Middle frontal gyrus (tissue), 1 donor: ENCODE measurements at regions not wholly inside any gene's neighbourhood (a gene's known extent, or its start where the extent isn't known, plus 50 kb on each side); places are given as distances from the start of the nearest gene placed in this dataset.
"Not testable (repeated sequence)": the region's sequence is repeated elsewhere in the genome, so short reads cannot be mapped to it uniquely, and the experiment has no call there.

Source experiments
- DNase-seq: peaks from one replicate; pipeline ENCODE4 v3.0.0-alpha.2; 2015; ENCODE audit warnings: low spot score; ENCODE audit errors: extremely low spot score

DNA sequence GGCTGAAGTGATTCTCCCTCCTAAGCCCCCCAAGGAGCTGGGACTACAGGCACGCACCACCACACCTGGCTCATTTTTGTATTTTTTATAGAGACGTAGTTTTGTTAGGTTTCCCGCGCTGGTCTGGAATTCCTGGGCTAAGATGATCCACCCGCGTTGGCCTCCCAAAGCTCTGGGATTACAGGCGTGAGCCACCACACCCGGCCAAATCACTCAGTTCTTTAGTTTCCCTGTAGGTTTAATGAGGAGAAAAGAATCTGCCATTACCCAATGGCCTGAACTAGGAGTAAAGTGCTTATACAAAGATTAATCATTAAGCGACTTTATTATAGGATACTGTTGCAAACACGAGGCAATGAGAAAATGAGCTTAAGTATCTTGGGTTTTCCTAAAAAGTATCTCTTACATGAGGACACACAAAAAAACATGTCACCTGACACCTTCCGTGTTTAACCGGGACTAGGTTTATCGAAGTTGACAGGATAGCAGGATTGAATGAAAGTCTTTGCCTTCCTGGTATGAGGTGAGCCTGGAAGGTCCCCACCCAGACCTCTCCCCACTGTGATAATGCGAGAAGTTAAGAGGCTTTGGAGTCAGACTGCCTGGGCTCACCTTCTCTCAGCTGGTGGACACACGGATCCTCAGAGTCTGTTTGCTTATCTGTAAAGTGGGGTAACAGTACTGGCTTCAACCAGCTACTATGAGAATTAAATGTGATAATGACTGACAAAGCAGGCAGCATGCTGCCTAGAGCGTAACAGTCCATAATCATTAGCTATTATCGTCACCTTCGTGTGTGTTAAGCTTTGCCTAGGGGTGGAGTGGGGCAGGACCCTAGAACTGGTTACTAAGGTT is 133.5 kb upstream of the KRAS start:
- DNase-seq: no peak

- no peak for DNase-seq
Measured at GRCh38 chr12:25382311-25383106, 131.8 kb upstream of the KRAS start.

DNA sequence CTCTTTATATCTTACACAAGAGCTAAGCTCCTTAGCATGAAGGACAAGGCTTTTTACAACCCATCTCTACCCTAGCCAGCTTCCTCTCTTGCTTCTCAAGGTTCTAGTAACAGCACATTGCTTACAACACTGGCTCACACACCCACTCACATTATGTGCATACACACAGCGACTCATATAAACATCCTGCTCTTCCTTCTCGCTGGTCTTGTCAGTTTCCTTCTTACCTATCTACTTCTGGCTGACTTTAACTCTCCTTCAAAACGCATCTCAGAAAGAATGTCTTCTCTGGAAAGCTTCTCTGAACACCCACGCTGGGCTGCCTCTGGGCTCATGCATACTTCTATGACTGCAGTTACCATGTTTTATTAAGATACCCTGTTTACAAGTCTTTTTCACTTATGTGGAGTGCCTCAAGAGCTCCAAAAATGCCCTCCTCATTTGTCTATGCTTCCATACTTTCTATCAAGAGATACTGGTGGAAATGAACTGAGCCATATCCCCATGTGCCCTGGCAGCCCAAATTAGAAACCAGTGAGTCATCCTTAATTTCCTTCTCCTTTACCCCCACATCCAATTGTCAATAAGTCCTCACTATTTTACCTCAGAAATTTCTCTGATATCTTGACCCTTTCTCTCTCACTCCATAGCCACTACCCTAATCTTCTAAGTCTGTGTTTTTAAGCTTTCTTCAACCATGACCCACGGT is 126.9 kb upstream of the KRAS start:
- DNase-seq: peak; percentile 13

DNA sequence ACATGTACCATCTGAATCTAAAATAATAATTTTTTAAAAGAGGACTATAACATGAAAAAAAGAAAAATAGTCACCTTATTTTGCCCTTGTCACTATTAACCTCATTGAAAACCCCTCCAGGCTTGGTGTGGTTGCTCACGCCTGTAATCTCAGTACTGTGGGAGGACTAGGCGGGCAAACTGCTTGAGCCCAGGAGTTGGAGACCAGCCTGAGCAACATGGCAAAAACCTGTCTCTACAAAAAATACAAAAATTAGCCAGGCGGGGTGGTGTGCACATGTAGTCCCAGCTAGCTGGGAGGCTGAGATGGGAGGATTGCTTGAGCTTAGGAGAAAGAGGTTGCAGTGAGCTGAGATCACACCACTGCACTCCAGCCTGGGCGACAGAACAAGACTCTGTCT is 126.3 kb upstream of the KRAS start:
- DNase-seq: no peak

DNA sequence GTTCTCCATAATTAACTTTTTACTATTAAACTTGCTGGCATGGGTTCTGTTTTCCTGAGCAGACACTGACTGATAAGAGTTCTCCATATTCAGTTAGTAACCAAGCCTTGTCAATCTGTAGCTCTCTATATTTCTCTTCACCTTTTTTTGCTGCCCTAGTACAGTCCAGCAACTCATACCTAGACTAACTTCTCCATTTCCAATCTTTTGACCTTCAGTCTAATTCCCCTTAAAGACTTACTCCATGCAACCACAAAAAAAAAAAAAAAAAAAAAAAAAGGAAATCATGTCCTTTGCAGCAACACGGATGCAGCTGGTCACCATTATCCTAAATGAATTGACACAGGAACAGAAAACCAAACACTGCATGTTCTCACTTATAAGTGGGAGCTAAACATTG is 125.7 kb upstream of the KRAS start:
- DNase-seq: no peak

- DNase-seq: no peak
Measured at GRCh38 chr12:25372969-25373817, 122.5 kb upstream of the KRAS start.

DNA sequence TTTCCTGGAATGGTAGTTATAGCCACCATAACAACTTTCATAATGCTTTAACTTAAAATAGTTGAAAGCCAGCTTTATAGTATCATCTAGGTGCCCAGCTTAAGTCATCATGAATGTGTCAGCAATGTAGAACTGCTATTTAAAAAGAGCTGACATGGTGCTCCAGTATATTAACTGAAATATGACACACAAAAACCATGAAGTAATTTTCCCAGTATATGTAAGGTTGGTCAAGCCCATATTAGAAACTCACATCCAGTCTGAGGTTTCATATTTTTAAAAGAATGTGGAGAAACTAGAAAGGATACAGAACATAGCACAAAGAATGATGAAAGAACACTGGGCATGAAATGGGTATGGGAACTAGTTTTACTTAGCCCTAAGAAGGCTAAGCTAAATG is 121.3 kb upstream of the KRAS start:
- DNase-seq: no peak

GRCh38 chr12:25368557-25368956 is 117.8 kb upstream of the KRAS start:
- DNase-seq: no peak

DNA sequence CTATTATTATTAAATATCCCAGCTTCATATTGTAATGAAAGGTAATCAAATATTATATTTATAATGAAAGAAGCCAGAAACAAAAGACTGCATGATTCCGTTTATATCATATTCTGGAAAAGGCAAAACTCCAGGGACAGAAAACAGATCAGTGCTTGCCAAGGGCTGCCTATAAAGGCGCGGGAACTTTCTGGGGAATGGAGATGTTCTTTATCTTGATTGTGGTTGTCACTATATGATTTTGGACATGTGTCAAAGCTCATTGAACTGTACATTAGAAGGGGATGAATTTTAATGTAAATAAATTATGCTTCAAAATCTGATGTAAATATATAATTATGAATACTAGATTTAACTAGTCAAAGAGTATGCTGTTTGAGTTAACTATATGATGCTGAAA is 115.4 kb upstream of the KRAS start:
- no peak for DNase-seq

- no peak for DNase-seq
Measured at GRCh38 chr12:25365340-25365730, 114.6 kb upstream of the KRAS start.

DNA sequence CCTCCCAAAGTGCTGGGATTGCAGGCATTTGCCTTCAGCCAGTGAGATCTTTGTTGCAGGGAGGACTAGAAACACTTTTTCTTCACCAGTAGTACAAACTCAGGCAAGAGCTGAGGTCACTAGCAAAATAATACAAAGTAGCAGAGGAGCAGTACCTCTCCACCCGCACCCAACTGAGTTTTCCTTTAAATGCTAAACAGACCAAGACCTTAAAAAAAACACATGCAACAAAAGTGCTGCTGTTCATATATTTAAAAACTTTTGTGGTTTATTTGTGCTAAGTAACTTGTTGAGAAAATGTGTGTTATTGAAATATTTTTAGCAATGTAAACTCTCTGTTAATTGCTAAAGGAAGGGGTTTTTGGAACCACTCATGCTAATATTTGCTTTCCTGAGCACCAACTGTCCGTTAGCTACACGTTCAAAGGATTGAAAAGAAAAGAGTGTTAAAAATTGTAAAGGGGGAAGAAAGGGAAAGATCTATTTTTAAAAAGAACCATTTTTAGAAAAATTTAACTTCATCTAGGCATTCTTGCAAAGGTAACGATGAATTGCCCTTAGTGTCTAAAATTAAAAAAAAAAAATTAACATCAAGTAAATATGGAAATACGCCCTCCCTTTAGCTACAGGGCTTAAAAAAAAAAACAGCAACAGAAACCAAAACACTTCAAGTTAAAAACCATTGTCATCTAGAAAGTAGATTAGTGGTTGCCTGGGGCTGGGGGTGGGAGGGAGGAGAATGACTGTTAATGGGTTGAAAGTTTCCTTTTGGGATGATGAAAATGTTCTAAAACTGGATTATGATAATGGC is 114.0 kb upstream of the KRAS start:
- DNase-seq: no peak

DNA sequence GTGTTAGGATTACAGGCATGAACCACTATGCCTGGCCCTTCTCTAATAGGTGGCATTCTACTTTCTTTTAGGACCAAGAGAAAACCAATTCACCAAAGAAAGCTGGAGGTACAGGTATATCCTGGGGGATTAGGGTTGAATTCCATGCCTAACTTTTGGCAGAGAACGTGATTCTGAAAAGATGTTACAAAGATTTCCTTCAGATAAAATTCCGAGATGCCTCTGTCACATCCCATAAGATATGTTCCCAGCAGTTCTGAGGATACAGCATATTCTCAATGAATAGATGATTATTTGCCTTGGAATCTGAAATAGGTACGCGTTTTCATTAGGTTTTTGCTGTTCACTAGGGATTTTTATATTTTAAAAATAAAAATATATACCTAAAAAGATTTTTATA is 111.9 kb upstream of the KRAS start:
- DNase-seq: no peak

- DNase-seq: no peak
Measured at GRCh38 chr12:25361511-25361910, 110.8 kb upstream of the KRAS start.

GRCh38 chr12:25357595-25357994 is 106.9 kb upstream of the KRAS start:
- no peak for DNase-seq

DNA sequence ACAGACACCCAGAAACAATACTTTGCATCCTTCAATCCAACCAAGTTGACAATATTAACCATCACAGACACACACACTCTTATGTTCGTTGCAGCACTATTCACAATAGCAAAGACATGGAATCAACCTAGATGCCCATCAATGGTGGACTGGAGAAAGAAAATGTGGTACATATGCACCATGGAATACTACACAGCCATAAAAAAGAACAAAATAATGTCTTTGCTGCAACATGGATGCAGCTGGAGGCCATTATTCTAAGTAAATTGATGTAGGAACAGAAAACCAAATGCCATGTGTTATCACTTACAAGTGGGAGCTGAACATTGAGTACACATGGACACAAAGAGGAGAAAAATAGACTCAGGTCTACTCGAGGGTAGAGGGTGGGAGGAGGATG is 102.2 kb upstream of the KRAS start:
- not testable (repeated sequence) for DNase-seq

GRCh38 chr12:25352083-25352918 is 101.6 kb upstream of the KRAS start:
- DNase-seq: no peak

GRCh38 chr12:25348593-25348895 is 97.8 kb upstream of the KRAS start:
- DNase-seq: no peak

DNA sequence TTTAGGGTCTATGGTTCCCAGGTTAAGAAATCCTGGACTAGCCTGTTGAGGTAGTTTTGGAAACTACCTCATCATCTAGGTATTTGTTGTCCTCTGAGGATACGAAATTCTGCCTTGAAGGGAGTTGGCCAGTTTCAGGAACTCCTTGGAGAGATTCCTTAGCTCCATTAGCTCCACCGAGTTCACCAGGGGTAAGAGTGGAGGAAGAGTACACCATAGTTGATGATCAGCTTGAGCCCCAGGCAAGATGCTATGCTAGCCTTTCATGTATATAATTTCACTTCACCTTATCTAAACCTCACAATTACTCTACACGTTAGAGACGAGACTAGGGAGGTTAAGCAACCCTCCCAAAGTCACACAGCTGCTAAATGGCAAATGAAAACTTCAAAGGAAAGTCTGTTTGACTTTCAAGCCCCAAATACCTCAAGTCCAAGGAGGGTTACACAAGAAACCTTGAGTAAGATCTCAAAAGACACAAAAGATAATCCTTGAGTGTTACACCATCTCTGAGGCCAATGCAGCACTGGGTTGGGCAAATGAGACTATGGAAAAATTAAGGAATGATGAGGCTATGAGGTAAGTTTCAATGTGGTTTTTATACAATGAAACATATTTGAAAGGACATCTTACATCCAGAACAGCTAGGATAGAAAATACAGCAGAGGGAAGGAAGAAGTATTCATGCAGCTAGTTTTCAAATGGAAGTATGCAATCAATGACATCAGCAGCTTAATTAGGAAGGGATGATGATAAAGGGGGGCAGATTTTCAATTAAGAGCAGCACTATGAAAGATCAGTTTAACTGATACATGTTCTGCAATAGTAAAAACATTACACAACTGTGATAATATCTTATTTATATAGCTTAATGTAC is 97.2 kb upstream of the KRAS start:
- no peak for DNase-seq

- DNase-seq: not testable (repeated sequence)
Measured at GRCh38 chr12:25341877-25342276, 91.1 kb upstream of the KRAS start.
